NCI-H128 (cell line): ENCODE measurements at regions not wholly inside any gene's neighbourhood (a gene's known extent, or its start where the extent isn't known, plus 50 kb on each side); places are given as distances from the start of the nearest gene placed in this dataset.
A peak's percentile ranks its signal among the peaks of the same experiment; 100 is the strongest.

ENCODE experiments used
- DNase-seq: peaks from one replicate; lab custom pipeline; 2025; ENCODE audit not compliant: unreplicated experiment; lab: John Stamatoyannopoulos, UW

DNA sequence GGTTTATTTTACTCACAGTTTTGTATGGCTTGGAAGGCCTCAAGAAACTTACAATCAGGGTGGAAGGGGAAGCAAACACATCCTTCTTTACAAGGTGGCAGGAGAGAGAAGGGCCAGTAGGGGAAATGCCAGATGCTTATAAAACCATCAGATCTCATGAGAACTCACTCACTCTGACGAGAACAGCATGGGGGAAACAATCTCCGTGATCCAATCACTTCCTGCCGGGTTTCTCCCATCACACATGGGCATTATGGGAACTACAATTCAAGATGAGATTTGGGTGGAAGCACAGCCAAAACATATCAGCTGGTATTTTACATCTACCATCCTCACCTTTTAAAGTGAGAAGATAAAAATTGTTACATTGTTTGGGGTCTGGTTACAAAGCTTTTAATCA lies 427.9 kb upstream of the CDH7 start:
- DNase-seq, result no peak

DNA sequence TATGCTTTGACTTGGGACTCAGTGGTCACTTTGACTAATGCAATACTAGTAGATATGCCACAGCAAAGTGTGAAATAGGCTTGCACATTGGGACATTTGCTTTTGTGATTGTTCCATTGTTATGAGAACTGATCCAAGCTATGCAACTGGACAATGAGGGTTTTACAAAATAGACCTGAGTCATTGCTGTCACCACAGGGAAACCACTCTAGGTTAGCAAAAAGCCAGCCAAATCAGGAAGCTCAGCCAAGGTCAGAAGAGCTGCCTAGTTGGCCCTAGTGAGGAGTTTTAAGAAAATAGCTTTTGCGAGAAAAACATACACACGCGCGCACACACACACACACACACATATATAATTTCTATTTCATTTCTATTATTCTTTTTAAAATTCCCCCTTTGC lies 452.4 kb upstream of the CDH7 start:
- DNase-seq, result no peak

GRCh38 chr18:65288908-65289307 lies 461.9 kb upstream of the CDH7 start:
- no peak for DNase-seq

DNA sequence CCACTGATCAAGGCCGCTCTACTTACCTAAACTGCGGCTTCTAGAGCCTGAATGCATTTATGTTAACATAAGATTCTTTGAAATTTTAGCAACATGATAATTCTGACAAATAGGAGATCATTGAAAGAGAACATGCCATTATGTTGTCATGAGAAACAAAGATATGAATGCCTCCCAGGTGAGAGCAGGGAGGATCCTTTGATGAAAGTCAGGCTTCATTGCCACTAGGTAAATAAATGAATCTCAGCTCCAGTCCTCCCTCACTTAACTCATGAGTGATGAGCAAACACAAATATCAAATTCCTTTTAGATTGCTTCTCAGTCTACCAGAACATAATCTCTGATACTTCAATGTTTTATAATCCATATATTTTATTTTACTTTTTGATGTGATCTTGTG lies 463.2 kb upstream of the CDH7 start:
- peak; percentile 34 for DNase-seq

DNA sequence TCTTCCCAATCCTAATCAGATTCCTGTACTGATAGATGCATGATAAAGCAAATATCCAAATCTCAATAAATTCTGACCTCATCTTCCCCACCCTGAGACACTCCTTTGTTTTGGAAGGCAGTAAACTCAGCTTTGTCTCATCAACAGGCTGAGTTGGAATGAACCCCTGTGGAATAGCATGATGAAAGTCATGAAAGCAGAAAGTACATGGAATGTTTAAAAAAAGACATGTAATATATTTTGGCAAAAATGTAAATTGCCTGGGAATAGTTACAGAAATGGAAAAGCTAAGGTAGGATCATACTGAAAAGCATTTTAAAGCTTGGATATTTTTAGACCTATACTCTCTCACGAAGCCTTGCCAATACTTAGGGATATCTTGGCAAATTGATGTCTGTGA lies 468.7 kb upstream of the CDH7 start:
- no peak for DNase-seq

GRCh38 chr18:65279668-65280305 lies 471.0 kb upstream of the CDH7 start:
- DNase-seq, result no peak

DNA sequence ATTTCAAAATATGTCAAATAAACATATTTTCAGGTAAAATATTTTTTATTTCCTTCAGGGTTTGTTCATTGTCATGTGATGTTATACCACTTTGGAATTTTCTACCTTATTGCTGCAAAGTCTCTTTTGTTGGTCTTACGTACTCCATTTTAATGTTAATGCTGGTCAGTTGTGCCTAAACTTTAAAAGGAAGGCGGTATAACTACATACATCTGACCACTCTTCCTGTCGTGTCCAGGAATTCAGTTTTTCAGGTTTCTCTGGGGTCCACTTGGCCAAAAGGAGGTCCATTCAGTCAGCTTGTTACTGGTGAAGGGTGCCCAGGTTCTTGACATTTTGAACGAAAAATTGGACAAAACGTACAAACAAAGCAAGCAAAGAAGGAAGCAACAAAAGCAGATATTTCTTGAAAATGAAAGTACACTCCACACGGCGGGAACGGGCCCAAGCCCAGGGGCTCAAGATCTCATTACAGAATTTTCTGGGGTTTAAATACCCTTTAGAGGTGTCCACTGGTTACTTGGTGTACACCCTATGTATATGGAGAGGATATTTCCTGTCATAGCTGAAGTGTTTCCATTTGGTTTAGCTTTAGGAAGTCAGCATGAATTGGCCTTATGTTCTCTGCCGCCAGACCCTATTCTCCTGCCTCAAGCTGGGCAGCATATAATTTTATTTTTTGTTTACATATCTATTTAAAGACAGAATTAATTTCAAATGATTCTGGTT lies 471.7 kb upstream of the CDH7 start:
- no peak for DNase-seq

GRCh38 chr18:65269375-65269774 lies 481.4 kb upstream of the CDH7 start:
- DNase-seq, result no peak

DNA sequence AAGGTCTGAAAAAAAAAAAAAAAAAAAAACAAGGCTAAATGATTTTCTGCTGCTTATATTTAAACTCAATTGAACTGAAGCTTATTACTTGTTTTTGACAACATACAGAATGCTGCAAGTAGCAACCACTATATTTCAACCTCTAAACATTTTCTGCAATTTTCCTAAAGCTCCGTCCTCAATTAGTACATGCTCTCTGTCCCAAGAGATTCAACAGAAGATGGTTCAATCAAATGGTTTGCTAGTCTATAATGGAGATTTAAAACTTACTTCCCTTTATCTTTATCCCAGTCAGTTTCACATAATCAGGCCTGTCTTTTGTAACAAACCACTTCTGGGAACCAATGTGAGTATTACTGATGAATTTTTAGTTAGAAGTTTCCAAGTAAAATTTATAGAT lies 485.1 kb upstream of the CDH7 start:
- DNase-seq, result no peak

- DNase-seq, result no peak
Measured at GRCh38 chr18:65260030-65260429, 490.8 kb upstream of the CDH7 start.

DNA sequence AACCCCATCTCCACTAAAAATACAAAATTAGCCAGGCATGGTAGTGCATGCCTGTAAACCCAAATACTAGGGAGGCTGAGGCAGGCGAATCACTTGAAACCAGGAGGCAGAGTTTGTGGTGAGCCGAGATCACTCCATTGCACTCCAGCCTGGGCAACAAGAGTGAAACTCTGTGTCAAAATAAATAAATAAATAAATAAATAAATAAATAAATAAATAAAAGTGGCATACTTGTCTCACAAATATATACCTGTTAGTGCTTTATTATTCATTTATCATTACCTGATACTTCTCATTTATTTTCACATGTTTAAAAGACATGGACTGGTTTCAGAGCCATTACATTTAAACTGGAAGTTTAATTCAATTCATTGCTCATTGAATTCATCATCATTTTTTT lies 491.4 kb upstream of the CDH7 start:
- DNase-seq, result no peak

GRCh38 chr18:65257149-65257548 lies 493.7 kb upstream of the CDH7 start:
- no peak for DNase-seq

GRCh38 chr18:65255417-65255816 lies 495.4 kb upstream of the CDH7 start:
- no peak for DNase-seq

GRCh38 chr18:65239787-65240186 lies 511.0 kb upstream of the CDH7 start:
- DNase-seq, result no peak

- DNase-seq, result no peak
Measured at GRCh38 chr18:65235966-65236624, 514.7 kb upstream of the CDH7 start.

DNA sequence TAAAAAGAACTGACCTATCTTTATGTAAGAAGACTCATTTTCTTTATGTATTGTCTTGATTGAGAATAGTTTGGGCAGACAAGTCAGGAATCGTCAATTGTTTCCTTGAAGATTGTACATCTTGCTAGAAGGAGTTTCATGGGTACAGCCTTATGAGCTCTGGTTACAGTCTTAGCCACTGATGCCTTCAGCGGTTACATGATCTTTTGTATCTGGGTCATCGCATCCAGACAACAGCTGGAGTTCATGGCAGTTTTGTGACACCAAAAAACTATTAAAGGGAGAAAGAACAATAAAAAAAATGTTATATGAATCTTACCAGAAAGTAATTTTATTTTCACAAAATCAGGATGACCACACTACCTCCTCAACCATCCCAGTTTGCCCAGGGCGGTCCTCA lies 520.5 kb upstream of the CDH7 start:
- no peak for DNase-seq

DNA sequence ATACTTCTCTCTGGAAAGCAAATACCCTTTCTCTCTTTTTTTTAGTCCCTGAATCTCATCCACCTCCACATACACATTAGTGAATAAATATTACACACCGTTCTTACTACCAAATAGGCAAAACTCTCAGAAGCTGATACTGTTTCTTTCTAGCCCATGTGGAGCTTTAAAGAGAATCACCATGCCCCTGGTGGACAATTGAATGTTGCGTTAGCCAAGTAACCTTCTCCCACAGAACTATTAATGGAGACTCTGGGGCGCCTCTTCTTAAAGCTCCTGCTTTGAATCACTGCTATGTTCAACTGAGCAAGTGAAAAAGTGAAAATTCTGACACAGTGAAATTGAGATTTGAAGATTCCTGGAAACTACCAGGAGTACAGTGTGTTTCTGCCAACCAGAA lies 522.8 kb upstream of the CDH7 start:
- no peak for DNase-seq

GRCh38 chr18:65221736-65222135 lies 529.1 kb upstream of the CDH7 start:
- no peak for DNase-seq

DNA sequence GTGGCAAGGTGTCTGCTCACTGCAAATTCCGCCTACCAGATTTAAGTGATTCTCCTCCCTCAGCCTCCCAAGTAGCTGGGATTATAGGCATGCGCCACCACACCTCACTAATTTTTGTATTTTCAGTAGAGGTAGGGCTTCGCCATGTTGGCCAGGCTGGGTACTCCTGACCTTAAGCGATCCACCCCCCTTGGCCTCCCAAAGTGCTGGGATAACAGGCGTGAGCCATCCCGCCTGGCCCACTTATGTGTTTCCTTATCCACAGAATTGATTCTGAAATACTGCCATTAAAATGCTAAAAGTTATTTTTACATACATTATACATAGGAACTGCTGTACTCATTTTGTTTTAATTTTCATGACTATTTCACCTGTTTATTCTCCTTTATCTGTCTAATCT lies 529.7 kb upstream of the CDH7 start:
- DNase-seq, result no peak

- no peak for DNase-seq
Measured at GRCh38 chr18:65215865-65216466, 534.8 kb upstream of the CDH7 start.

DNA sequence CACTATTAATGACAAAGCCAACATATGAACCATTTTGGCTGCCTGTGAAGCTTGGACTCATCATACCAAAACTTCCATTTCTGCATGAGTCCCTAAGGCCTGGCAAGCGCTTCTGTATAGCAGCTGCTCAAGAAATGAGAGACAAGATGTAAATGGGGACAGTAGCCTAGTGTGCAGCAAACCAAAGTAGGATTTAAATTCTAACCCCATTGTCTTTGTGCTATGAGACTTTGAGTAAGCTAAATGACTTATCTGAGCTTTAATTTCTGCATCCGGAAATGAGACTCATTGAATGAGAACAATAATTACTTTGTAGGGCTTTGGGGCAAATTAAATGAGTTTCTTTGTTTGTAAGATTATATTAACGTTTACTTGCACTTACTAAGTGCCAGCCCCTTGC lies 536.4 kb upstream of the CDH7 start:
- no peak for DNase-seq
